DND-41 (cell line): ENCODE measurements at regions not wholly inside any gene's neighbourhood (a gene's known extent, or its start where the extent isn't known, plus 50 kb on each side); places are given as distances from the start of the nearest gene placed in this dataset.

ENCODE experiments used
- CTCF ChIP-seq: IDR thresholded peaks from 2 replicates; pipeline ENCODE4 v1.5.1; 2012; ENCODE audit warnings: borderline replicate concordance, low read length, moderate library complexity, mild to moderate bottlenecking; ENCODE audit not compliant: poor library complexity, severe bottlenecking; ENCODE audit errors: extremely low read depth
- EZH2 ChIP-seq: IDR thresholded peaks from 3 replicates; pipeline ENCODE4 v1.6.1; 2012; ENCODE audit warnings: borderline replicate concordance, low read depth, mild to moderate bottlenecking, moderate library complexity, low read length, inconsistent platforms; ENCODE audit not compliant: severe bottlenecking

DNA sequence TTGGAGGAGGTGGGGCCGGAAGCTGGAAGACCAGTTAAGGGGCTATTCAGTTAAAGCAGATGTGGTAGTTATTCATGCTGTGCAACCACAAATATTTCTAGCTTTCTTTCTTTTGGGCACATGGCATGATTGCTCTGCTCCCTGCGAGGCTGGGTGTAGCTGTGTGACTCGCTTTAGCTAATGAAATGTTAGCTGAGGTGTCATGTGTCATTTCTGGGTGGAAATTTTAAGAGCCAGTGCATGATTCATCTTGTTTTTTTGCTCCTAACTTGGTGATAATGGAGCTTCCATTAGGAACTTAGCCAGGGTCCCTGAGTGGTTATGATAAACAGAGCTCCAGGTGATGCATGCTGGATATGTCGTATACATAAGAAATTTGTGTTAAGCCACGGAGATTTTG lies 300.6 kb downstream of the SATB1 start:
- TF ChIP-seq CTCF (no peak), EZH2 (no peak)
